Kasumi-1 (cell line): ENCODE measurements at regions not wholly inside any gene's neighbourhood (a gene's known extent, or its start where the extent isn't known, plus 50 kb on each side); places are given as distances from the start of the nearest gene placed in this dataset.

Experiments used
- DNase-seq, 2 experiments: peaks; one replicate each; lab custom pipeline; 2025; lab: John Stamatoyannopoulos, UW

DNA sequence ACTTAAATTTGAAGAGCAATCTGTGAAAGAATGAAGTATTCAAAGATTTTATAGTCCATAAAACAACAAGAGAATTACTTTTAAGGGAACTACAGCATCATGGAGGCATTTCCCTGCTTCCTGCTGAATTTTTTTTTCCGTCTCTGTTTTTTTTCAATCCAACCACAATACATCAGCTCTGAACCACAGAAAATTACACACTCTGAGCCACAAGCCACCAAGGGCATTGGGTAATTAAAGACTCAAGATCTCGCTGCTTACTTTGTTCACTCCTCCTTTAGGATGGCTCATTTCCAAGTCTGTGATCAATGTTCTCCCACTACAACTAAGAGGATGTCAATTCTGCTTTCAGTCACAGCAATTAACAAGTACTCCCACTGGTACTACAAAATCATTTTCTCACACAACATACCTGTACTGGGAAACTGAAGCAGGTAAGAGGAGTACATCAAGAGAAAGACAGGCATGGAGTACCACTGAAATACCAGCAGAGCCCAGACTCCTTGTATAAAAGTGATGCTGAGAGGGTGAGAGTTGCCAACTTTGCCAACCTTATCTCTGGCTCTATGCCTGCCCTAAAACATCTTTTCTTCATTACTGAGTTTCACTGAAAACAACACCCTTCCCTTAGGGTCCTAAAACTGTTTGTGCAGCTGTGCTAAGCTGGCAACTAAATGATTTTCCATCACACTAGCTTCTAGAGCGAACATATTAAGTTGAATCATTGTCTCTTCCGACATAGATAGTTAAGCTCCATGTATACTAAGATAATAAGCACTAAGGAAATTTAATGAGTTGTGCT, 105.8 kb upstream of the MAGEB18 start:
- DNase-seq, result no peak

DNA sequence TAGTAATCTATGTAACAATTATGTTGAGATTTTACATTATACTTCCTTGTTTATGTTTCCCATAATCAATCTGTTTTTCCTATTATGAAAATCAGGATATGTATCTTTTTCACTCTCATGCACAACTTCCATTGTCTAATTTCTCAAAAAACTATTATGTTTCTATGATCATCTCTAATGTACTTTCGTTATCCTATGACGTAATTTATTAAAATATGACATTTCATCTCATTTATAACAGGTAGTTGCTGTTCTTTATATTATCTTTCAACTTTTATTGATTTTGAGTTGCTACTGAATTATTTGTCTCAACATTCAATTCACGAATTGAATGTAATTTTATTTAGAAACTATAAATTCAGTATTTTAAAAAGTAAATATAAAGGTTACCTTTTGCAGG, 100.8 kb upstream of the MAGEB18 start:
- no peak for DNase-seq

DNA sequence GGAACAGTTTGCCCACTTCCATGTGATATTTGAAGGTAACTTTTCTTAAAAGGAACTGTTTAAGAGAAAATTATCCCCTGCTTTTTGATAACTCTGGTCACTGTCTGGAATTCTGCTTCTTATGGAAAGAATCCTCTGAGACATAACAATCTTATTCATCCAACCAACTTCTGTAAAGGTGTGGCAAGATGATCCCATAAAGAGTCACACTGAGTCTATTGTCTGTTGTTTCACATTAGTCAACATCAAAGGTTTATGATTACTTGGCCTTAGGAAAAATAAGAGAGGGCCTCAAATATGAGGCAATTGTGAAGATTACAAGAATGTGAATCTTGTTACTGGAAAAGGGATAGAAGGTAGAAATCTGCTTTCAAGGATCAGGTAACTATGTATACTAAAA, 88.0 kb upstream of the MAGEB18 start:
- DNase-seq, result no peak

DNA sequence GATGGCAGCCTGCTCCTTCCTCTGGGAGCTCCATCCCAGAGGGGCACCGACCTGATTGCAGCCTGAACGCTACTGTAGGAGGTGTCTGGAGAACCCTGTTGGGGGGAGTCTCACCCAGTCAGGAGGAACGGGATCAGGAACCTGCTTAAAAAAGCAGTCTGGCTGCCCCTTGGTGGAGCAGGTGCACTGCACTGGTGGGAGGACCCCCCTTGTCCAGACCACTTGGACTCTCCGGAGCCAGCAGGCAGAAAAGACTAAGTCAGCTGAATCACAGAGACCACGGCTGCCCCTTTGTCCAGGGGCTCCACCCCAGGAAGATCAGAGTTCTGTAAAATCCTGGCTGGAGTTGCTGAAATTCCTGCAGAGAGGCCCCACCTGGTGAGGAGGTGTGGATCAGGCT, 67.3 kb upstream of the MAGEB18 start:
- DNase-seq, result no peak

DNA sequence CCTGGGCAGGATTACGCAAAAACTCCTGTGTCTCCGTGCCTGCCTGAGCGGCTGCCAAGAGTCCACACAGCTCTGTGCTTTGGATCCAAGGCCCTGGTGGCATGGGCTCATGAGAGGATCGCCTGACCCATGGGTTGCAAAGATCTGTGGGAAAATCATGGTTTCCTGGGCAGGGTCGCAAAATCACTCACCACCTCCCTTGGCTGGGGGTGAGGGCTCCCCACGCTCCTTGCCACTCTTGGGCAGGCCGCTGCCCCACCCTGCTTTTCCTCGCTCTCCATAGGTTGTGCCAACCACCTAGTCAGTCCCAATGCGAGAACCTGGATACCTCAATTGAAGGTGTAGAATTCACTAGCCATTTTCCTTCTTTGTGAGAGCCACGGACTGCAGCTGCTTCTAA, 66.5 kb upstream of the MAGEB18 start:
- no peak for DNase-seq

DNA sequence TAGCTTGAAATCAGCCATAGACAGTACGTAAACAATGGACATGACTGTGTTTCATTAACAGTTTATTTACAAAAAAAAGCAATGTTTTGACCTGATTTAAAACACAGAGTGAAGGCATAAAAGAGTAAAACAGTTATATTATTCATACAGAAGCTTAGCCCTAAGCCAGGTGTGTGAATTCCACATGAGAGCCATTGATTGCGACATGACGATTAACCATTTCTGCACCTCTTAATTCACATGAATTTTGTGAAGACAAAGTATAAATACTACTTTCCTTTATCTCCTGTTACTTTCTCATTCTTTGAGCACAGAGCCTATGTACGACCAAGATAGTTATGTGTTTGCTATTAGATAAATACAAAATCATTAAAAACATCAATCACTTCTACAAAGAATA, 55.0 kb upstream of the MAGEB18 start:
- DNase-seq, result no peak
